ENCODE measurements at regions not wholly inside any gene's neighbourhood (a gene's known extent, or its start where the extent isn't known, plus 50 kb on each side); places are given as distances from the start of the nearest gene placed in this dataset.

DNA sequence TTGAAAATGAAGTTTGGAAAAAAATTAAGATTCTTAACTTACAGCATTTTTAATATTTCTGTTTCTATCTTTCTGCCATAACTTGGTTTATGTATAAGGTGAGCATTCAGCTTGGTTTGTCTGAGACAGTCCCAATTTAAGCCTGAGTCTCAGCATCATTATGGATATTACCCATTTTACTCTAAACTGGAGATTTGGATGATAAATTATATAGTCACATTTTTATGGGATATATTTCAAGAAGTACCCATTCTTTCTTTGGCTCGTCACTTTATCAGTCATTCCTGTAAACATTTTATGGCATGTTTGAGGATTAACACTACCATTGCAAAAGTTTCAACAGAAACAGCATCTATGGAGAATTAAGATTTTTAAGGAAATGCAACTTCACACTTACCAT, 1129.0 kb upstream of the PCDH9 start:
- H3K27ac ChIP-seq (ENCODE audit: low read depth in 1 of 2, low read length in 2 of 2) = no peak overlapping the region
- WGBS = 45% methylated on average over 1 of the region's 1 CpG

DNA sequence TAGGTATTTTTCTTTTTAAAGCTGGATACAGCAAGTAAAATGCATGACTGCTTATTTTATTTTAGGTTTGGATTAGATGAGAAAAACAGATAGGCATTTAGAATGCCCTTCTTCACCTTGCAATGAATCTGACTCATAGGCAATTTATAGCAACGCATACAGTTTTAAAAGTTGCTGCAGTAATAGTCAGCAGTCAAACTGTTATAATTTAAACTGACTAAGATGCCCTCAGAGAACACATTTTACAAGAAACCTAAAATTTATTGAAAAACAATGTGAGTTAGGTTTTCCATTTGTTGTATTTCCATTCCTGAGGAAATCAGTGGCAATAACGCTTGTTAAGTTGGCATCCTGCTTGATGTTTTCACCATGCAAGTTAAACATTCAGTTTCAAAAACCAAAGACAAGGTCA, 1128.2 kb upstream of the PCDH9 start:
- Histone ChIP-seq H3K27ac (ENCODE audit: low read depth in 1 of 2, low read length in 2 of 2) (no peak overlapping the region), H3K9ac (ENCODE audit: low read depth in 1 of 2, low read length in 2 of 2) (no peak overlapping the region), H3K9me3 (ENCODE audit: control insufficient read depth in 4 of 4, low read length in 3 of 4) (no peaks in the 10 kb centered on the region), H3K27me3 (ENCODE audit: control insufficient read depth in 4 of 4, insufficient read depth in 4 of 4, low read length in 3 of 4) (no peaks in the 10 kb centered on the region), H3K4me3 (ENCODE audit: low read depth in 1 of 3, low read length in 3 of 3) (no peak overlapping the region), H3K4me1 (ENCODE audit: control insufficient read depth in 4 of 4, insufficient read depth in 4 of 4, low read length in 3 of 4) (no peaks in the 10 kb centered on the region), H3K36me3 (ENCODE audit: control insufficient read depth in 4 of 4, insufficient read depth in 3 of 4, low read depth in 1 of 4, low read length in 3 of 4) (no peaks in the 10 kb centered on the region)
- 74% methylated on average over 2 of the region's 2 CpGs for WGBS
- no peak for DNase-seq (ENCODE audit: low spot score)
- TF ChIP-seq, protein P1, sequence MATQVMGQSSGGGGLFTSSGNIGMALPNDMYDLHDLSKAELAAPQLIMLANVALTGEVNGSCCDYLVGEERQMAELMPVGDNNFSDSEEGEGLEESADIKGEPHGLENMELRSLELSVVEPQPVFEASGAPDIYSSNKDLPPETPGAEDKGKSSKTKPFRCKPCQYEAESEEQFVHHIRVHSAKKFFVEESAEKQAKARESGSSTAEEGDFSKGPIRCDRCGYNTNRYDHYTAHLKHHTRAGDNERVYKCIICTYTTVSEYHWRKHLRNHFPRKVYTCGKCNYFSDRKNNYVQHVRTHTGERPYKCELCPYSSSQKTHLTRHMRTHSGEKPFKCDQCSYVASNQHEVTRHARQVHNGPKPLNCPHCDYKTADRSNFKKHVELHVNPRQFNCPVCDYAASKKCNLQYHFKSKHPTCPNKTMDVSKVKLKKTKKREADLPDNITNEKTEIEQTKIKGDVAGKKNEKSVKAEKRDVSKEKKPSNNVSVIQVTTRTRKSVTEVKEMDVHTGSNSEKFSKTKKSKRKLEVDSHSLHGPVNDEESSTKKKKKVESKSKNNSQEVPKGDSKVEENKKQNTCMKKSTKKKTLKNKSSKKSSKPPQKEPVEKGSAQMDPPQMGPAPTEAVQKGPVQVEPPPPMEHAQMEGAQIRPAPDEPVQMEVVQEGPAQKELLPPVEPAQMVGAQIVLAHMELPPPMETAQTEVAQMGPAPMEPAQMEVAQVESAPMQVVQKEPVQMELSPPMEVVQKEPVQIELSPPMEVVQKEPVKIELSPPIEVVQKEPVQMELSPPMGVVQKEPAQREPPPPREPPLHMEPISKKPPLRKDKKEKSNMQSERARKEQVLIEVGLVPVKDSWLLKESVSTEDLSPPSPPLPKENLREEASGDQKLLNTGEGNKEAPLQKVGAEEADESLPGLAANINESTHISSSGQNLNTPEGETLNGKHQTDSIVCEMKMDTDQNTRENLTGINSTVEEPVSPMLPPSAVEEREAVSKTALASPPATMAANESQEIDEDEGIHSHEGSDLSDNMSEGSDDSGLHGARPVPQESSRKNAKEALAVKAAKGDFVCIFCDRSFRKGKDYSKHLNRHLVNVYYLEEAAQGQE (IDR thresholded peaks at IDR 0.05) = no peak
- TF ChIP-seq EGR1 (IDR thresholded peaks at IDR 0.05; ENCODE audit: low read depth in 2 of 2) = no peak
- TF ChIP-seq FOXA1 (IDR thresholded peaks at IDR 0.05) = no peak
- TF ChIP-seq, protein P2, sequence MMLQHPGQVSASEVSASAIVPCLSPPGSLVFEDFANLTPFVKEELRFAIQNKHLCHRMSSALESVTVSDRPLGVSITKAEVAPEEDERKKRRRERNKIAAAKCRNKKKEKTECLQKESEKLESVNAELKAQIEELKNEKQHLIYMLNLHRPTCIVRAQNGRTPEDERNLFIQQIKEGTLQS (IDR thresholded peaks at IDR 0.05) = no peak
- TF ChIP-seq RAD21 (IDR thresholded peaks at IDR 0.05) = no peak
- TF ChIP-seq HNF4A (conservative IDR thresholded peaks at IDR 0.05) = no peak
- TF ChIP-seq, protein P3, sequence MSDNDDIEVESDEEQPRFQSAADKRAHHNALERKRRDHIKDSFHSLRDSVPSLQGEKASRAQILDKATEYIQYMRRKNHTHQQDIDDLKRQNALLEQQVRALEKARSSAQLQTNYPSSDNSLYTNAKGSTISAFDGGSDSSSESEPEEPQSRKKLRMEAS (IDR thresholded peaks at IDR 0.05) = no peak
- no peak for TF ChIP-seq NR2F2 (IDR thresholded peaks at IDR 0.05)
- no peak for TF ChIP-seq YY1 (IDR thresholded peaks at IDR 0.05)

More for the DNA sequence above, 1129.0 kb upstream of the PCDH9 start:
- Histone ChIP-seq H3K9me3 (ENCODE audit: control insufficient read depth in 4 of 4, low read length in 3 of 4) (no peaks in the 10 kb centered on the region), H3K4me3 (ENCODE audit: low read depth in 1 of 3, low read length in 3 of 3) (no peak overlapping the region), H3K36me3 (ENCODE audit: control insufficient read depth in 4 of 4, insufficient read depth in 3 of 4, low read depth in 1 of 4, low read length in 3 of 4) (no peaks in the 10 kb centered on the region), H3K9ac (ENCODE audit: low read depth in 1 of 2, low read length in 2 of 2) (no peak overlapping the region), H3K4me1 (ENCODE audit: control insufficient read depth in 4 of 4, insufficient read depth in 4 of 4, low read length in 3 of 4) (no peaks in the 10 kb centered on the region), H3K27me3 (ENCODE audit: control insufficient read depth in 4 of 4, insufficient read depth in 4 of 4, low read length in 3 of 4) (no peaks in the 10 kb centered on the region)
- DNase-seq (ENCODE audit: low spot score) = no peak
- TF ChIP-seq EGR1 (IDR thresholded peaks at IDR 0.05; ENCODE audit: low read depth in 2 of 2) (no peak), FOXA2 (IDR thresholded peaks at IDR 0.05) (no peak), RAD21 (IDR thresholded peaks at IDR 0.05) (no peak), RXRA (IDR thresholded peaks at IDR 0.05) (no peak), HNF4A (conservative IDR thresholded peaks at IDR 0.05) (no peak), SP1 (IDR thresholded peaks at IDR 0.05) (no peak), TAF1 (conservative IDR thresholded peaks at IDR 0.05) (no peak), FOXA1 (IDR thresholded peaks at IDR 0.05) (no peak), GABPA (IDR thresholded peaks at IDR 0.05 in 1 of 2, conservative IDR thresholded peaks at IDR 0.05 in 1 of 2) (no peak), HNF4G (IDR thresholded peaks at IDR 0.05) (no peak), YY1 (IDR thresholded peaks at IDR 0.05) (no peak), JUND (IDR thresholded peaks at IDR 0.05) (no peak), NR2F2 (IDR thresholded peaks at IDR 0.05) (no peak)
- TF ChIP-seq, protein P1 (IDR thresholded peaks at IDR 0.05) = no peak
- TF ChIP-seq, protein P4, sequence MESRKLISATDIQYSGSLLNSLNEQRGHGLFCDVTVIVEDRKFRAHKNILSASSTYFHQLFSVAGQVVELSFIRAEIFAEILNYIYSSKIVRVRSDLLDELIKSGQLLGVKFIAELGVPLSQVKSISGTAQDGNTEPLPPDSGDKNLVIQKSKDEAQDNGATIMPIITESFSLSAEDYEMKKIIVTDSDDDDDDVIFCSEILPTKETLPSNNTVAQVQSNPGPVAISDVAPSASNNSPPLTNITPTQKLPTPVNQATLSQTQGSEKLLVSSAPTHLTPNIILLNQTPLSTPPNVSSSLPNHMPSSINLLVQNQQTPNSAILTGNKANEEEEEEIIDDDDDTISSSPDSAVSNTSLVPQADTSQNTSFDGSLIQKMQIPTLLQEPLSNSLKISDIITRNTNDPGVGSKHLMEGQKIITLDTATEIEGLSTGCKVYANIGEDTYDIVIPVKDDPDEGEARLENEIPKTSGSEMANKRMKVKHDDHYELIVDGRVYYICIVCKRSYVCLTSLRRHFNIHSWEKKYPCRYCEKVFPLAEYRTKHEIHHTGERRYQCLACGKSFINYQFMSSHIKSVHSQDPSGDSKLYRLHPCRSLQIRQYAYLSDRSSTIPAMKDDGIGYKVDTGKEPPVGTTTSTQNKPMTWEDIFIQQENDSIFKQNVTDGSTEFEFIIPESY (IDR thresholded peaks at IDR 0.05) = no peak
- TF ChIP-seq, protein P2 (IDR thresholded peaks at IDR 0.05) = no peak
- TF ChIP-seq, protein P5, sequence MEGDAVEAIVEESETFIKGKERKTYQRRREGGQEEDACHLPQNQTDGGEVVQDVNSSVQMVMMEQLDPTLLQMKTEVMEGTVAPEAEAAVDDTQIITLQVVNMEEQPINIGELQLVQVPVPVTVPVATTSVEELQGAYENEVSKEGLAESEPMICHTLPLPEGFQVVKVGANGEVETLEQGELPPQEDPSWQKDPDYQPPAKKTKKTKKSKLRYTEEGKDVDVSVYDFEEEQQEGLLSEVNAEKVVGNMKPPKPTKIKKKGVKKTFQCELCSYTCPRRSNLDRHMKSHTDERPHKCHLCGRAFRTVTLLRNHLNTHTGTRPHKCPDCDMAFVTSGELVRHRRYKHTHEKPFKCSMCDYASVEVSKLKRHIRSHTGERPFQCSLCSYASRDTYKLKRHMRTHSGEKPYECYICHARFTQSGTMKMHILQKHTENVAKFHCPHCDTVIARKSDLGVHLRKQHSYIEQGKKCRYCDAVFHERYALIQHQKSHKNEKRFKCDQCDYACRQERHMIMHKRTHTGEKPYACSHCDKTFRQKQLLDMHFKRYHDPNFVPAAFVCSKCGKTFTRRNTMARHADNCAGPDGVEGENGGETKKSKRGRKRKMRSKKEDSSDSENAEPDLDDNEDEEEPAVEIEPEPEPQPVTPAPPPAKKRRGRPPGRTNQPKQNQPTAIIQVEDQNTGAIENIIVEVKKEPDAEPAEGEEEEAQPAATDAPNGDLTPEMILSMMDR (IDR thresholded peaks at IDR 0.05; ENCODE audit: low read depth, low read length, missing input control) = no peak
- TF ChIP-seq, protein P3 (IDR thresholded peaks at IDR 0.05) = no peak
